Esophagus squamous epithelium (tissue), 5 donors: ENCODE measurements at regions not wholly inside any gene's neighbourhood (a gene's known extent, or its start where the extent isn't known, plus 50 kb on each side); places are given as distances from the start of the nearest gene placed in this dataset.

Source experiments
- DNase-seq: peaks from one replicate; lab custom pipeline; 2025; lab: John Stamatoyannopoulos, UW
- H3K27ac ChIP-seq, 4 donors: fragments of 200-600 bp; sonication (generic); one replicate each; pipeline ENCODE4 v1.5.1; 2016 to 2019; ENCODE audit warnings: mild to moderate bottlenecking in 1 of 4
- H3K27me3 ChIP-seq, 4 donors: fragments of 200-600 bp; sonication (generic); 1 replicate in 3 of 4; 2 replicates in 1 of 4; pipeline versions ENCODE4 v1.5.1 to v1.6.0; 2017 to 2021; ENCODE audit warnings: antibody characterized with exemption in 1 of 4
- H3K36me3 ChIP-seq, 3 donors: fragments of 200-600 bp; sonication (generic); one replicate each; pipeline ENCODE4 v1.5.1; 2016 to 2019
- H3K4me1 ChIP-seq, 3 donors: fragments of 200-600 bp; sonication (generic); one replicate each; pipeline ENCODE4 v1.5.1; 2017 to 2019
- H3K4me3 ChIP-seq, 4 donors: fragments of 200-600 bp; sonication (generic); 1 replicate in 3 of 4; 2 replicates in 1 of 4; pipeline ENCODE4 v1.5.1; 2016 to 2019; ENCODE audit warnings: mild to moderate bottlenecking in 2 of 4, moderate library complexity in 1 of 4
- H3K9me3 ChIP-seq, 3 donors: fragments of 200-600 bp; sonication (generic); one replicate each; pipeline ENCODE4 v1.5.1; 2016 to 2019
- POLR2A ChIP-seq, 4 donors: fragments of 450-650 bp; IDR thresholded peaks; one replicate each; pipeline ENCODE4 v1.6.1; 2017; ENCODE audit warnings: antibody characterized with exemption in 4 of 4, mild to moderate bottlenecking in 4 of 4, moderate library complexity in 3 of 4
- WGBS, 2 donors: methylation state at CpG; one replicate each; pipeline ENCODE4 v1.1.5; 2018; 5-methylcytosine and 5-hydroxymethylcytosine counted together
- intact Hi-C: fragments of 100-400 bp; cut with DNase I; formaldehyde crosslinking; loops from one replicate; pipeline ENCODE4 v1.15.0; 2022
- TF ChIP-seq, protein P1 (sequence below), 6 experiments: fragments of 450-650 bp in 4 of 6; fragments of 200-600 bp in 2 of 6; sonication (generic) in 2 of 6; IDR thresholded peaks; one replicate each; pipeline ENCODE4 v1.5.1; 2016 to 2019; ENCODE audit warnings: antibody characterized with exemption in 6 of 6, mild to moderate bottlenecking in 4 of 6, moderate library complexity in 4 of 6
- donor health status: DM: yes; HTN: yes; CAD: no.

- Histone ChIP-seq H3K4me3 (no peak overlapping the region), H3K9me3 (no peaks in the 10 kb centered on the region), H3K27me3 (no peaks in the 10 kb centered on the region), H3K4me1 (no peaks in the 10 kb centered on the region), H3K27ac (no peak overlapping the region), H3K36me3 (no peaks in the 10 kb centered on the region)
- WGBS, 2 donors: 74 to 75% methylated on average over 2 of the region's 2 CpGs
- TF ChIP-seq, protein P1, sequence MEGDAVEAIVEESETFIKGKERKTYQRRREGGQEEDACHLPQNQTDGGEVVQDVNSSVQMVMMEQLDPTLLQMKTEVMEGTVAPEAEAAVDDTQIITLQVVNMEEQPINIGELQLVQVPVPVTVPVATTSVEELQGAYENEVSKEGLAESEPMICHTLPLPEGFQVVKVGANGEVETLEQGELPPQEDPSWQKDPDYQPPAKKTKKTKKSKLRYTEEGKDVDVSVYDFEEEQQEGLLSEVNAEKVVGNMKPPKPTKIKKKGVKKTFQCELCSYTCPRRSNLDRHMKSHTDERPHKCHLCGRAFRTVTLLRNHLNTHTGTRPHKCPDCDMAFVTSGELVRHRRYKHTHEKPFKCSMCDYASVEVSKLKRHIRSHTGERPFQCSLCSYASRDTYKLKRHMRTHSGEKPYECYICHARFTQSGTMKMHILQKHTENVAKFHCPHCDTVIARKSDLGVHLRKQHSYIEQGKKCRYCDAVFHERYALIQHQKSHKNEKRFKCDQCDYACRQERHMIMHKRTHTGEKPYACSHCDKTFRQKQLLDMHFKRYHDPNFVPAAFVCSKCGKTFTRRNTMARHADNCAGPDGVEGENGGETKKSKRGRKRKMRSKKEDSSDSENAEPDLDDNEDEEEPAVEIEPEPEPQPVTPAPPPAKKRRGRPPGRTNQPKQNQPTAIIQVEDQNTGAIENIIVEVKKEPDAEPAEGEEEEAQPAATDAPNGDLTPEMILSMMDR (IDR thresholded peaks at IDR 0.05): no peak
- TF ChIP-seq POLR2A (IDR thresholded peaks at IDR 0.05): no peak
- DNase-seq: no peak
- intact Hi-C loops: no loop called here
These were observed 1715.1 kb downstream of the PCDH7 start for GRCh38 chr4:32435308-32435707.

- no peak for TF ChIP-seq POLR2A (IDR thresholded peaks at IDR 0.05)
- TF ChIP-seq, protein P1 (IDR thresholded peaks at IDR 0.05): no peak
- H3K9me3 ChIP-seq: no peaks in the 10 kb centered on the region
- no peak overlapping the region for H3K27ac ChIP-seq
- intact Hi-C loops: no loop called here
- no peaks in the 10 kb centered on the region for H3K4me1 ChIP-seq
- DNase-seq: no peak
- WGBS, 2 donors: 56 to 65% methylated on average over 3 of the region's 3 CpGs
- no peaks in the 10 kb centered on the region for H3K36me3 ChIP-seq
- H3K4me3 ChIP-seq: no peak overlapping the region
- no peaks in the 10 kb centered on the region for H3K27me3 ChIP-seq
These were observed 1716.6 kb downstream of the PCDH7 start for GRCh38 chr4:32436816-32437215.

DNA sequence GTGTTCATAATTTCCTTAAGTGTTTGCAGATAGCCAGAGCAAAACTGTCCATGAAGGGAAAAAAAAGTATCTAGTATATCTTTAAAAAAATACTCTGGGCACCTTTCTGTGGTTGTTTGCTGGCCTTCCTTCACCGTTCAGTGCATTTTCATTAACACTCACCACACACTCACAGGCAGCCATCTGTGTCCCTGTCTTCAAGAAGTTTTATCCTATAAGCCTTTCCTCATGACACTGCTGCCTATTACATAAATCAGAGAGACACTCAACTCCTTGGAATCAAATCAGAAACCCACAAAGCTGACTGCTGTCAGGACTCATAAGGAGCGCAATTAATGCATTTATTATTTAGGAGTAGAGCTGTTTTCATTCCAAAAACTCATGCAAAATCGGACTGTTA lies 1720.2 kb downstream of the PCDH7 start:
- Histone ChIP-seq H3K36me3 (no peaks in the 10 kb centered on the region), H3K4me3 (no peak overlapping the region), H3K9me3 (no peaks in the 10 kb centered on the region), H3K4me1 (no peaks in the 10 kb centered on the region), H3K27me3 (no peaks in the 10 kb centered on the region), H3K27ac (no peak overlapping the region)
- intact Hi-C loops: no loop called here
- TF ChIP-seq POLR2A (IDR thresholded peaks at IDR 0.05): no peak
- TF ChIP-seq, protein P1 (IDR thresholded peaks at IDR 0.05): no peak
- 49 to 69% methylated on average over 3 of the region's 3 CpGs for WGBS, 2 donors
- no peak for DNase-seq

DNA sequence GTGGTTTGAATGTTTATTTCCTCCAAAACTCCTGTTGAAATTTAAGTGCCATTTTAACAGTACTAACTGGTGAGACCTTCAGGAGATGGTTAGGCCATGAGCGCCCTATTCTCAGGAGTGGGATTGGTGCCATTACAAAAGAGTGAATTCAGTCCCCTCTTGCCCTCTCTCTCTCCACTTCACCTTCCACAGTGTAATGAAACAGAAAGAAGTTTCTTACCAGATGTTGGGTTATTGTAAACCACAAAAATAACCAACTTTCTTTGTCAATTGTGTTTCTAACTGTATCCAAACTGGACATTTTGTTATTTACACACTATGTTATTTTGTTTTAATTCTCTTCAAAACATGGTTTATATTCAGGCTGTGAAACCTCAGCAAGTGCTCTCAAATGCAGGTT lies 1734.3 kb downstream of the PCDH7 start:
- no peak for TF ChIP-seq POLR2A (IDR thresholded peaks at IDR 0.05)
- TF ChIP-seq, protein P1 (IDR thresholded peaks at IDR 0.05): no peak
- intact Hi-C loops: no loop called here
- Histone ChIP-seq H3K27ac (no peak overlapping the region), H3K4me1 (no peaks in the 10 kb centered on the region), H3K27me3 (no peaks in the 10 kb centered on the region), H3K4me3 (no peak overlapping the region), H3K36me3 (no peaks in the 10 kb centered on the region), H3K9me3 (no peaks in the 10 kb centered on the region)
- no peak for DNase-seq
- 72 to 89% methylated on average over 1 of the region's 1 CpG for WGBS, 2 donors

DNA sequence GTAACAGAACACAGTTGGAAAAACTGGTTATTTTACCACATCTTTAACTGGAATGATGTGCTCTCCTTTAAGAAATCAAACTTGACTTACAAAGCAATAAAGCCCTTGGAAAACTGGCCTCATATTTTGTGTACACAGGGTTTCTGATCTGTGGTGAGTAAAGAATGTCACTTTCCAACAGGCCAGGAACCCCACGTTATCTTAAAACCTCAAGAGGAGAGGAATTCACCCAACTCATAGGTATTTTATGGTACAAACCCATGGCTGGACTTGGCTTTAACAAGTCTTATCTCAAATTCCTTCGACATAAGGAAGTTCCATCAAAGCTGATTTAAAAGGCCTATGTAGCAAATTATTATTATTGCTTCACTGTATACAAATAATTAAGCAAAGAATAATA lies 1735.1 kb downstream of the PCDH7 start:
- Histone ChIP-seq H3K4me3 (no peak overlapping the region), H3K9me3 (no peaks in the 10 kb centered on the region), H3K27ac (no peak overlapping the region), H3K36me3 (no peaks in the 10 kb centered on the region), H3K4me1 (no peaks in the 10 kb centered on the region), H3K27me3 (no peaks in the 10 kb centered on the region)
- WGBS, 2 donors: 39 to 49% methylated on average over 2 of the region's 2 CpGs
- no peak for TF ChIP-seq POLR2A (IDR thresholded peaks at IDR 0.05)
- TF ChIP-seq, protein P1 (IDR thresholded peaks at IDR 0.05): no peak
- no peak for DNase-seq
- intact Hi-C loops: no loop called here
